CD1c-positive myeloid dendritic cell (primary cell): ENCODE measurements at regions not wholly inside any gene's neighbourhood (a gene's known extent, or its start where the extent isn't known, plus 50 kb on each side); places are given as distances from the start of the nearest gene placed in this dataset.
"Not testable (repeated sequence)": the region's sequence is repeated elsewhere in the genome, so short reads cannot be mapped to it uniquely, and the experiment has no call there.

ENCODE experiments used
- DNase-seq: peaks from one replicate; pipeline ENCODE4 v3.0.0-alpha.2; 2016; ENCODE audit errors: extremely low spot score

DNA sequence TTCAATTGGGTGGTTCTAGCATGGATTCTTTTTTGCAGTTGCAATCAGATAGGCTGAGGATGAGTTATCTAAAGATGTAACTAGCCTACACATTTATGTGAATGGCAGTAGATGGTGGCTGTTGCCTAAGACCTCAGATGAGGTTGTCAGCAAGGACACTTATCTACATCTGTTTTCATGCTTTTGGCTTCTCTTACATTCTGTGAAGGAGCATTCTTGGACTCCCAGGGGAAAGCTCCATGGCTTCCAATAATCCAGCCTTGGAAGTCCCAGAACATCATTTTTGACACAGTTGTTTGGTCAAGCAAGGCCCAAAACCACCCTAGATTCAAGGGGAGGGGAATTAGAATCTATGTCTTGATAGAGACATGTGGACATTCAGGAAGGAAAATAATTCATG is 332.2 kb upstream of the RBMS3 start:
- DNase-seq, result no peak

DNA sequence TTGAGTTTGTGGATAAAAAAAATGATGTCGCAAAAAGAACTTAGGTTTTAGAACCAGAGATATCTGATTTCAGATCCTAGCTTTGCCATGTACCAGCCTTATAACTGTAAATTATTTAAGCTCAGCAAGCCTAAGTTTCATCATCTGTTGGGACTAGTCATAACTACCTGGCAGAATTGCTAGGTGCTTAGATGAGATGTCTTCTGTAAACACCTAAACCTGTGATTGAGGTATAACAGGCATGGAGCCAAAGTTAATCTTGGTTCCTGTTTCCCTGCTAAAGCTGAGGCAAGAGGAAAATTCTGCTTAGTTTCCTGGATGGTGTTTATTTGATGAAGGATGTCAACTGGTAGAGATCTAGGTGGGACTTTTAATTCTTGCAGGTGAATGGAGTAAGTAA is 331.3 kb upstream of the RBMS3 start:
- DNase-seq, result no peak

DNA sequence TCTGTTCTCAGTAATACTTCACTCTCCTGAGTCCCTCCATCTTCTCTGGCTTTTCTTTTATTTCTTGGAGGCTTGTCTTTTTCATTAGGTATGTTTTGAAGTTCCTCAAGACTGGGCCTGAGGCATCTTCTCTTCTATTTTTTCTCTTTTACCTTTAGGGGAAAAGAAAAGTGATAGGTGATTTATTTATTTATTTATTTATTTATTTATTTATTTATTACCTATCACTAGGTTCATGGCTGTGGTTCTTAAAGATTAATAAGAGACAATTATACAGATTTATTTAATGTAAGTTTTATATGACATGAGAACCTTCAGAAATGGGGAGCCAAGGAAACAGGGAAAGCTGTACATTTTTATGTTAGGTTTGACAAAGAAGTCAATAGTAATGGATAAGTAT is 330.3 kb upstream of the RBMS3 start:
- DNase-seq, result no peak

DNA sequence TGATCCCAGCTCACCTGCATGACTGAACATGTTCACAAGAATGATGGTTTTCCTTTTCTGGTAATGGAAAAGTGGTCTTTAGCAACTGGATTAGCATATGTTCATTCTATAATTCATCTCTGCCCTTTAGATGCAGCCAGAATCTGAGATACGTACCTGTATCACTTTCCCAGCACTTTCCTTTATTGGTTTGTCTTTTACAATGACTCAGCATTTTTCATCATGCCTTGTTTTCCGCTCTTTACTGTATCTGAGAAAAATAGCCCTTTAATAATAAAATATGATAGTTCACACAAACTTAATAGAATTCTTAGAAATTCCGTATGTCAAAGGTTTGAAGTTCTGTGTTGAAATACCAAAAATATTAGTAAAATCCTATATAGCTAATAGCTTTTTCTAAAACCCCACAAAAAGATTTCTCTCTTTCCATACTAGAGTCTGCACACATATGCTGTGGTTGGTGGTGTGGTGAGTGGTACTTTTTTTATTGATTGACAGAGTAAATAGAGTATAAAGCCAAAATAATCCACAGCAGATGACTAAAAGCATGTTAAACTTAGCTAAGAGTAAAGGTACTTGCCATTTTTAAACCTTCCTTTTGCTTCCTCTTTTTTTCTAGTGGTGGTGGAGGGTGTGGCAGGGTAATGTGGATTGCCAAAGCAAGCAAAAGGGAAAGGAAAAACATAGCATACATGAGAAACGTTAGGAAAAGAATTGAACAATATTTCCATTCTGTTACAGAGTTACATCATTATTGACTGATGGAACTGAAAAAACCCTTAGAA is 328.9 kb upstream of the RBMS3 start:
- DNase-seq, result peak; percentile 14

DNA sequence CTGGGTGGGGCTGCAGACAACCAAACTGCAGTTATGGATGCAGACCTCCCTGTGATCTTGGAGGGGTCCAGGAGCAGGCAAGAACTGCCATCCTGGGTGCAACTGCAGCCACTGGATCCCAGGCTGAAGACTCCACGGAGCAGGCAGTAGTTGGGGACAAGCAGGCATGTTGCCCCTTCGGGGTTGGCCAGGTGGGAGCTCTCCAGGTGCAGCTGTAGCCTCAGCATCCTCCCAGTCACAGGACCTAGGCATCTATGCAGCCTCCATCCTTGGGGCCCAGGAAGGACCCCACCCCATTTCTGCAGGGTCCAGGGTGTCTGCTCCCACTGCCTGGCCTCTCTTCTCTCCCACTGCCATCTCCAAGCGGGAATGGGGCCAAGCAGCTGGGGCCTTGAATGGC is 322.2 kb upstream of the RBMS3 start:
- DNase-seq, result no peak

DNA sequence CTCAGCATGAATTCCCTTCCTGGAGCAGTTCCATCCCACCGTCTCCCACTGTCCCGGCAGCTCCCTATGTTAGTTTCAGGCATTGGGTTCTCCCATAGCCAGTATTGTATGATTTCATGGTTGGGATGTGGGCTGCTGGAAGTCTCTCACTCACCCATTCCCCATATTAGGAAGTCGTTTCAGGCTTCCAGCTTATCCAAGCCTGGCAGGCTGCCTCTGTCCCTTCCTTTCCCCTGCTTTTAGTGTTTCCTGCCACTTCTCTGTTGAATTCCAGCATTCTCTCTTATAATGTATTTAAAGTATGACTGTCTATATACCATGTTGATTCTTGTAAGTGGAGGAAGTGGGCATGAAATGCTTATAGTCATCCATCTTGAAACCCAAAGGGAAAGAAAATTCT is 309.7 kb upstream of the RBMS3 start:
- no peak for DNase-seq

DNA sequence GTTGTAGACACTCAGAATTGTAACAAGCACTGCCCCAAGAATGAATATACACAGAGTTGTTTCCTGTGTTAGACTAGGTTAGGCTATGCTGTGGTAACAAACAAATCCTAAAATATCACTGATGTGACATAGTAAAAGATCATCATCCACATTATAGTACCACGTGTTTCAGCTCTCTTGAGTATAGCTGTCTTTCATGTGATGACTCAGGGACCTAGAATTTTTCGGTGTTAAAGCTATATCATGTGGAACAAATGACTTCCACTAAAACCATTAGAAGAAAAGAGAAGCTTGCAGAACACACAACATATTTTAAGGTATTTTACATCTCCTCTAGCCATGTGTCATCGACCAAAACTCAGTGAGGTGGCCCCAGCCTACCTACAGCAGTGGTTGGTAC is 307.9 kb upstream of the RBMS3 start:
- no peak for DNase-seq

DNA sequence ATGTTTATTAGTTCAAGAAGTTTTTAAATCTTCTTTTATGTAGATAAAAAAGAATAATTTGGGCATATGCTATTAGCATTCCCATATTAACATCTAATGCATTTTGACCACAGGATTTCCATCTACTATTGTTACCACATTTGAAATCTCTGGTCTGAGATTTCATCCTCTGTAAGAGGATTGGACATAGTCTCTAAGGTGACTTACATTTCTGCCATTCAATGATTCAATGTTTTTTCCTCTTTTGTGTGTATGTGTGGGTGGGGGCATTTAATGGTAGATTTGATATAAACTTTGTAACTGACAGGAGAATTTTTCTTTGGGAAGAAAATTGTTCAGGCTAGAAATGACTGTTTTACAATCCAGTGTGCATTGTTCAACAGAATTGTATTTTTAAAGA is 307.3 kb upstream of the RBMS3 start:
- no peak for DNase-seq

DNA sequence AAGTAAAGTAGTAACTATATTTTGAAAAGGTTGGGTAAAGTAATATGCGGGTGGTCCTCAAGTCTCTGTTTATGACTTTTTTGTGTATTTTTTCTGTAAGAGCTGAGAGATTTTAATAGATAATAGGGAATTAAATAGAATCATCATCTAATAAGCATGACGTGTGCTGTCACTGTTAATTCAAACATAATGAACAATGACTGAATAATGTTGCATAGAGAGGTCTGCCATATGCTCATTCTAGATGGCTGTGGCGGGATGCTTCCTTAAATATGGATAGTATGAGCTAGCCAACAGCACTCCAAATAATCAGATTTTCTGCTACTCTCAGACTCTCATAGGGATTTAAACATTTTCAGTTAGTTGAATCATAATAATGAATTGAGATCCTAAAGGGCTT is 302.8 kb upstream of the RBMS3 start:
- no peak for DNase-seq

DNA sequence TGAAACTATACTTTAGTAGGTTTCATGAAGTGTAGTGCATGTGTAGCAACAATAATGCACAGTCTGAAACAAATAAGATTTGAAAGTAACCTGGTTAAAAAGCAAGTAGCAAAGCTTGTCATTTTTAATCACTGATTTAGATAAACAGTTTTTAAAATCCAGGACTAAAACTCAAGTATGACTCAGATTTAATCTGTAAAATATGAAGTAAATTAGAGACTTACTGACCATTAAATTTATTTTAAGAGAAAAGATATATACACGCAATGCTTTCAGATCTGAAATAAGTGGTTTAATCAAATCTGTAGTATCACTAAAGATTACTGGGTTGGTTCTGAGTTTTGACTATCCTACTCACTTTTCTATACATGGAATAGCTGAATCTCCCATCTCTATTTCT is 300.7 kb upstream of the RBMS3 start:
- DNase-seq, result no peak

DNA sequence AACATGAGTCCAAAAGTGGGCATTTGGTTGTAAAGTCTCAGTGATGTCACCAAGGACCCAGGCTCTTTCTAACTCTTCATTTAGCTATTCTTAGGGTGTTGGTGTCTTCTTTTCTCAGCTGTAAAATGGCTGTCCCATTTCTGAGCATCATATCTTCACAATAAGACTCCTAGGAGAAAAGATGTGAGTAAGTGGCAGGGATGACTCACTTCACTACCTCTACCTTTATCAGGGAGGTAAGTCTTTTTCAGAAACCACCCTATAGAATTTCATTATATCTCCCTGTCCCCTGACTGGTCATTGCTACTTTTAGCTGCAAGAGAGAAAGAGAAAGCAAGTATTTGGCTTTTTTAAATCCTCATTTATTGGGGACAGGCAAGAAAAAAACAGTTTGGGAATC is 300.2 kb upstream of the RBMS3 start:
- DNase-seq, result no peak

DNA sequence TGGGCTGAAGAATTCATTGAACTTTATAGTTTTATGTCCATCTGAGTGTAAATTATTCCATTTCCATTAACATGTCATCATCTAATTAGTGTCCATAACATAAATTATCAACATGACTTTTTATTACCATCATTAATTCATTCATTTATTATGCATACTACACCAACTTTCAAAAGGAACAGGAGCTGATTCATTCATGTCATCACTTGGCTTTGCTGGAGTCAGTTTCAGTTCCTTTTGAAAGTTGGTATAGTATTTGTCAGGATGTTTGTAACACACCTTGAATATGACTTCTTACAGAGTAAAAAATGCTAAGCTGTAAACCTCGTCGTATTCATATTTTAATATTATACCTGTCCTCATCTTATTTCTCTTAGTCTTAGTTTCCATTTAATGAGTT is 298.0 kb upstream of the RBMS3 start:
- peak; percentile 13 for DNase-seq

DNA sequence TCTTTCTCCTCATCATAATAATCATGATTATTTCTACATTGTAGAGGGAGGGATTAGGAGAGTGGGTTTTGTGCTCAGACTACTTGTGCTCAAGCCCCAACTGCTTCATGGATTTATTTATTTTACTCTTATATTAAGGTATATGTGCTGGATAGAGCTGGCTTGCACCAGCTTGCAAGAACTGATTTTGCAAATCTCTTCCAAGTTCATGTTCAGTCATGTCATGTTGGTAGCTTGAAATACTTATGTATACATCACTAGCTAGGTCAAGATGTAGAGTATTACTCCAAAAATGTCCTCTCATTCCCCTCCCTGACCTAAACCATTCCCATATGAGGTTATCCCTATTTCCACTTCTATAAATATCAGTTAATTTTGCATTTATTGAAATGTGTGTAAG is 293.9 kb upstream of the RBMS3 start:
- no peak for DNase-seq

DNA sequence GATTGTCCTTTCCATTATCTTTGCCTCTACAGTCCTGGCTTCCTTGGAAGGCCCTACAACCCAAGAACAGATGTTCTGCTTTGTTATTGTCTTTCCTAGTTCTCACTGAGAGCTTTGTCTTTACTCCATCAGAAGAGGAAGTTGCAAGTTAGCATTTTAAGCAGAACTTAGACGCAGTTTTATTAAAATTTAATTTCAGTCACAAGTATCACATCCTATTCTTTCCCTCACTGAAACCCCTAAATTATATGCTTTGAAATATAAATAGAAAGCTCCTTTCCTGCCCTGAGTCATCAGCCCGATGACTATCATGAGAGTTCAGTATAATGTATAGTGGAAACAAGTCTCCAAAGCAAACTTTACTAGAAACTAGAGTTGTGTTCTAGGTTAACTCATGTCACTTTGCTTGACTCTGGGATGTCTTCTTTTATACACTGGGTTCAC is 291.2 kb upstream of the RBMS3 start:
- DNase-seq, result peak; percentile 74

DNA sequence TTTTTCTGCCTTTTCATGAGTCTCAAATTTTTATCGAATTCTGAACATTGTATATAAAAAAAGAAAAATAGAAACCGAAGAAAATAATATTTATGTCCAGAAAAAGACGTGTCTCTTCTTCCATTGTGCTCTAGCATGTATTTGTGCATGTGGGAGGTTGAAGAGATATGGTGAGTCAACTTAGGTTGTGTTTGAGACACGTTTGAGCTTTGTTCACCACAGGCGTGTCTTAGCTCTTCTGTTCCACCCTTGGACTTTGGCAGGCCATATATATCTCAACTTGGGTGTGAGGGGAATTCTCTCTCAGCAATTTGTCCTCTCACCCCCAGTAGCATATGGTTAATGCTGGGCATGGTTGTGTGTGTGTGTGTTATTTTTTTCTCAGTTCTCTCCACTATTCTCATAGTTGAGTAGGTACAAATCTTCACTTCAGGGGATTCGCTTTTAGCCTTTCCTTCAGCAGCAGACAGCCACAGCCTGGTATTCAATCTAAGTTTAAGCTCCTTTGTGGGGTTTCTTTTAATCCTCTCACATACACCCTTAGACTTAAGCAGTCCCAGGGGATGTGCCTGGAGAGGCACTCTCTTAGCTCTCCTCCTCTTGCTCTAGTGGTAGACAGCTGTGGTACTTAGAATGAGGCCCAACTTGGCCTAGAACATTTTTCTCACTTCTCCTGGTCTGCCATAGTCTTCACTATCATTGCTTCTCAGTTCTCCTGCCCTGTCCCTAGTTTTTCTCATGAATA is 286.5 kb upstream of the RBMS3 start:
- no peak for DNase-seq

DNA sequence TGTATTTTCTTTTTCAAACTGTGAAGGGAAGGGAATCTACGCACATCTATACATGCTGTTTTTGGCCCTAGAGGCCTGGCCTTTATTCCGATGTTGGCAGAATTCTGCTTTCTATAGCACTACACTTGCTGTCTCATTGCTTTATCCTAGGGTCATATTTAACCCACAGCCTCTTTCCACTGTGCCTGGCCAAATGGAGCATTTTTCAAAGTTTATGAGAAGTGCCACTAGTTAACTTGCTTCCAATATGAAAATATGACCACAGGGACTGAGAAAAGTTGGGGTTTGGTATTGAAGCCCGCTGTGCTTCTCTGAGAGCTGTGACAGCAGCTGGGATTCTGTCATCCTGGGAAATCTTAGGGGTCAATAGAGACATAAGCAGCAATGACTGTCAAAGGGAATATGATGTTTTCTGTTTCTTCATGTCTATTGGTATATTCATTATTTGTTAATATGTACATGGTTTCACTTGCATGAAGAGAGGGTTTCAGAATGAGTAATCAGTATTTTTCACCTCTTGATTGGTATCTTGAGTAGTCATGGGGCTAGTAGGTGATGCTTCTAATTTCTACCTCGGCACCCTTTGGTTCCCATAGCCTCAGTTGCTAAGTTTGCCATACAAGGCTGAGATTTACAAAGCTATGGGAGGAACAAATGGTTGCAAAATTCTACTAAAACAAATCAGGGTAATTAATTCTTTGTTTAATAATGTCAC is 275.8 kb upstream of the RBMS3 start:
- DNase-seq, result no peak

DNA sequence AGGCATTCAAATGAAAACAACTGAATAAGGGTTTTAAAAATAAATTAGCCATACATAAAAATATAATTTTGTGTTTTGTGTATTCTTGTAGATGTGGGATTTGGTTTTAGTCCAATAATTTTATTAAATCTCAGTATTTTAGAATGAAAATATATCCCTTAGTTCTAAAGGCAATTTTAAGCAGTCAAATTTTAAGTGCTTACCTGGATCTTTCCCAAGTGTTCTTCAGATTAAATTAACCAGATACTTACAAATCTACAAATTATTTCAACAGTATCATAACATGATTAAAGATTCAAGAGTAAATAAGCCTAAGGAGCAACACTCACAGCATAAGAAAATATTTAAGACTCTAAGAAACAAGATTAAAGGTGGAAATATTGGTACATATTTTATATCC is 275.0 kb upstream of the RBMS3 start:
- DNase-seq, result no peak

DNA sequence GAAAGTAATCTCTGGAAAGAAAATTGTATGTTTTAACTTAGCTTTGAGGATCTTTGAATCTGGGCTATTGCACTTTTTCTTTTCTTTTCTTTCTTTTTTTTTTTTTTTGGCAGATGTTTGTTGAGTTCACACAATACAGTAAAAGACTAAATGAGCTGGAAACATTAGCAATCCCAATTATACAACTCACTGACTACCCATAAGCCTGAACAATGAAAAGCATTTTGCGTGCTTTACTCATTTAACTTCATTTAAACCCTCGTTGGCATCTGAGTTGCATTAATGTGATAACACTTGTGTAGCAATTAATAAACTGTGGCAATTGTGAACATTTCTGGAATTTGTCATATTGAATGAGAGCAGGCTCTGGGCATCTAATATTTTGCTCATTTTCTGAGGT is 269.4 kb upstream of the RBMS3 start:
- DNase-seq, result no peak

DNA sequence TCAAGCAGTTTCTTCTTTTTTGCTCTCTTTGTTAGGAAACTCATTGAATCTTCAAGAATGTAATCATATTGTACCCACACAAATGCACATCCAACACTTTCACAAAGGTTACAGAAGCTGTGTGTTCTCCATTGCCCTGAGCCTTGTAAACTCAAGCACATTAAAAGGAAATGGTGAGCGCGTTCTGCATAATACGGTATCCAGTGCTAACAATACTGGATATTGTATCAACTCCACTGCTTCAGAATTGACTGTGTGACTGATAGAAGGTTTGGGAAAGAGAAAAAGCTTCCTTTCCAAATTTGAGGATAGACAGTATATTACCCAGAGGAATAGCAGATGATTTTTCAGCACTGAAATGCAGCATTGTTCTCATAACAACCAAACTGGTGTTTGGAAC is 268.9 kb upstream of the RBMS3 start:
- no peak for DNase-seq

DNA sequence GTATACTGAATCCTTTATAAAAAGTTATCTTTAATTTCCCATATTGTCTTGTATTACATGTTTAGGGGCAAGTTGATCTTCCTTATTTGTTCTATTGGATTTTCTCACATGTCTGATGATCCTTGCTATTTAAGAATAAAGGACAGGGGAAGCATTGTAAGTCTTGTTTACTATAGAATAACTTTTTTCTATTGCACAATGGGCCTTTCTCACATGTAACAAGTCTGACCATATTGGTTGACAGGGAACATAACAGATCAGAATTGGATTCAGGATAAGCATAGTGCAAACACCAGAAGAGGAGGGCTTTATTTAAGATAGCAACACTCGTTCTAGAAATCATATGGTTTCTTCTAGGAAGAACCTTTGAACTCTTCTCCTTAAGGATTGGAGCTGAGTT is 257.9 kb upstream of the RBMS3 start:
- DNase-seq, result no peak

DNA sequence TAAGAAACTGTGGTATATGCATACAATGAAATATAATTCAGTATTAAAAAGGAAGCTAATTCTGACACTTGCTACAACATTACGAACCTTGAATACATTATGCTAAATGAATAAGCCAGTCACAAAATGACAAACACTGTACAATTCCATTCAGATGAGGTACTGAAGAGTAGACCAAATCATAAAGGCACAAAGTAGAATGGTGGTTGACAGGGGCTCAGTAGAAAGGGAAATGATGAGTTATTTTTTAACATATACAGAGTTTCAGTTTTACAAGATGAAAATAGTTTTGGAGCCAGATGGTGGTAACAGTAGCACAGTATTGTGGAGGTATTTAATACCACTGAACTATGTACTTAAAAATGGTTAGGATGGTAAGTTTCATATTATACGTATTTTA is 254.6 kb upstream of the RBMS3 start:
- DNase-seq, result no peak

DNA sequence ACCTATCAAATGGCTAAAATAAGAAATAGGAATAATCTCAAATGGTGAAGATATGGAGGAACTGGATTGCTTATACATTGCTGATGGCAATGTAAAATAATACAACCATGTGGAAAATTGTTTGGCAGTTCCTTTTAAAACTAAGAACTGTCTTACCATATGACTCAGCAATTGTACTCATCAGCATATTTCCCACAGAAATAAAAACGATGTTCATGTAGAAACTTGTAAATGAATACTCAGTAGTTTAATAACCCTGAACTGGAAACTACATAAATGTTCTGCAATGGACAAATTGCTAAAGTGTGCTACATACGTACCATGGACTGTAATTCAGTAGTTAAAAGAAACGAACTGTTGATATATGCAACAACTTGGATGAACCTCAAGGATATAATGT is 253.9 kb upstream of the RBMS3 start:
- DNase-seq, result no peak

DNA sequence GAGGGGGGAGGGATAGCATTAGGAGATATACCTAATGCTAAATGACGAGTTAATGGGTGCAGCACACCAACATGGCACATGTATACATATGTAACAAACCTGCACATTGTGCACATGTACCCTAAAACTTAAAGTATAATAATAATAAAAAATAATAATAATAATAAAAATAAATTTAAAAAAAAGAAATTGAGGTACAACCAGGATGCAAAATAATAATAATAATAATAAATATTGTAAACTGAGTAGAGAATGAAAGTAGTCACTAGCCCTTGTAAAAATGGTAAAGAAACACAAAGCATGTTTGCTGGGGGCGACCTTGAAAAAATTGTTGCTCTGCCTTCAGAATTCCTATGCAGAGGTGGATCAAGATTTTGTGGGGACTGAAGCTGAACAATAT is 249.7 kb upstream of the RBMS3 start:
- not testable (repeated sequence) for DNase-seq
